Astrocyte (in vitro differentiated cells and primary cell): ENCODE measurements at regions not wholly inside any gene's neighbourhood (a gene's known extent, or its start where the extent isn't known, plus 50 kb on each side); places are given as distances from the start of the nearest gene placed in this dataset.
A peak's percentile ranks its signal among the peaks of the same experiment; 100 is the strongest.

Experiments used
- DNase-seq: peaks from one replicate; pipeline ENCODE4 v3.0.0-alpha.2; 2010; ENCODE audit warnings: low read depth
- FAIRE-seq: peaks from 2 replicates; lab custom pipeline; 2011; peaks lifted over from hg19 to GRCh38; lab: Jason Lieb, UNC
- H2AFZ ChIP-seq: 2 replicates; pipeline ENCODE4 v1.6.0; 2012; ENCODE audit warnings: low read depth, low read length, inconsistent platforms
- H3K27ac ChIP-seq: 2 replicates; pipeline ENCODE4 v1.5.1; 2011; ENCODE audit warnings: low read depth, low read length, inconsistent platforms
- H3K27me3 ChIP-seq: 2 replicates; pipeline ENCODE4 v1.6.0; 2011; ENCODE audit warnings: low read length, inconsistent platforms; ENCODE audit not compliant: insufficient read depth
- H3K36me3 ChIP-seq: 2 replicates; pipeline ENCODE4 v1.5.1; 2011; ENCODE audit warnings: low read length, inconsistent platforms; ENCODE audit not compliant: insufficient read depth
- H3K4me1 ChIP-seq: 2 replicates; pipeline ENCODE4 v1.5.1; 2011; ENCODE audit warnings: low read length, inconsistent platforms; ENCODE audit not compliant: insufficient read depth
- H3K4me2 ChIP-seq: 2 replicates; pipeline ENCODE4 v1.6.0; 2012; ENCODE audit warnings: low read length, inconsistent platforms
- H3K4me3 ChIP-seq: 2 replicates; pipeline ENCODE4 v1.5.1; 2011; ENCODE audit warnings: low read depth, mild to moderate bottlenecking, low read length, inconsistent platforms; ENCODE audit not compliant: insufficient read depth
- H3K79me2 ChIP-seq: 2 replicates; pipeline ENCODE4 v1.6.0; 2012; ENCODE audit warnings: mild to moderate bottlenecking, low read length, inconsistent platforms; ENCODE audit not compliant: insufficient read depth
- H3K9ac ChIP-seq: 2 replicates; pipeline ENCODE4 v1.6.0; 2012; ENCODE audit warnings: mild to moderate bottlenecking, low read length, inconsistent platforms
- H3K9me3 ChIP-seq: 2 replicates; pipeline ENCODE4 v1.5.1; 2012; ENCODE audit warnings: low read depth, mild to moderate bottlenecking, low read length, inconsistent platforms; ENCODE audit not compliant: insufficient read depth
- H4K20me1 ChIP-seq: 2 replicates; pipeline ENCODE4 v1.6.0; 2012; ENCODE audit warnings: low read length, inconsistent platforms; ENCODE audit not compliant: insufficient read depth
- H3K27ac Mint-ChIP-seq: one replicate; pipeline ENCODE4 v1.8.0; 2021; ENCODE audit warnings: mild to moderate bottlenecking, mixed read lengths; ENCODE audit not compliant: unreplicated experiment
- H3K27me3 Mint-ChIP-seq: one replicate; pipeline ENCODE4 v1.8.0; 2021; ENCODE audit warnings: low read depth, mixed read lengths; ENCODE audit not compliant: unreplicated experiment
- H3K36me3 Mint-ChIP-seq: one replicate; pipeline ENCODE4 v1.8.0; 2021; ENCODE audit warnings: low read depth, mixed read lengths; ENCODE audit not compliant: unreplicated experiment
- H3K4me1 Mint-ChIP-seq: one replicate; pipeline ENCODE4 v1.8.0; 2021; ENCODE audit warnings: low read depth, mixed read lengths; ENCODE audit not compliant: unreplicated experiment
- H3K4me3 Mint-ChIP-seq: one replicate; pipeline ENCODE4 v1.8.0; 2021; ENCODE audit warnings: mild to moderate bottlenecking, moderate library complexity, mixed read lengths; ENCODE audit not compliant: unreplicated experiment
- H3K9me3 Mint-ChIP-seq: one replicate; pipeline ENCODE4 v1.8.0; 2021; ENCODE audit warnings: mild to moderate bottlenecking, mixed read lengths; ENCODE audit not compliant: unreplicated experiment
- CTCF ChIP-seq: IDR thresholded peaks from 2 replicates; pipeline ENCODE4 v1.5.1; 2011; ENCODE audit warnings: low read depth, mild to moderate bottlenecking, inconsistent platforms, low read length, moderate library complexity; ENCODE audit not compliant: insufficient read depth
- EZH2 ChIP-seq: IDR thresholded peaks from 2 replicates; pipeline ENCODE4 v1.6.1; 2012; ENCODE audit warnings: mild to moderate bottlenecking, low read length, inconsistent platforms; ENCODE audit not compliant: insufficient read depth

GRCh38 chr2:48124592-48124991 is 189.9 kb upstream of the FOXN2 start:
- TF ChIP-seq EZH2, result no peak
- no peak for TF ChIP-seq CTCF
- no peak for FAIRE-seq

DNA sequence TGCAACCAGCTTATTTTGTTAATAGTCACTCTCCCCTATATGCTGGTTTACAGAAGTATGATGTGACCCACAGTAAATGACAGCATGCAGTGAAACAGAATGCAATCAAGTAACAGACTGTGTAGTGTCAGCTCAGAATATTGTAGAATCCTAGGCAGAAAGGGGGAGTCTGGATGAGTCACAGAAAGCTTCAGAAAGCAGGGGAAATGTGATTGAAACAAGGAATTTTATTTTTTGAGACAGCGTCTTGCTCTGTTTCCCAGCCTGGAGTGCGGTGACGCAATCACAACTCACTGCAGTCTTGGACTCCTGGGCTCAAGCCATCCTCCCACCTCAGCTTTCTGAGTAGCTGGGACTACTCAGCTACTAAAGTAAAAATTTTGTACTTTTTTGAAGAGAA is 188.3 kb upstream of the FOXN2 start:
- Histone ChIP-seq H3K4me2 (no peak overlapping the region), H3K36me3 (no peaks in the 10 kb centered on the region), H3K4me3 (no peak overlapping the region), H3K9me3 (no peaks in the 10 kb centered on the region), H4K20me1 (no peaks in the 10 kb centered on the region), H3K27ac (no peak overlapping the region), H3K4me1 (no peaks in the 10 kb centered on the region), H2AFZ (no peak overlapping the region), H3K9ac (no peak overlapping the region), H3K27me3 (no peaks in the 10 kb centered on the region), H3K79me2 (no peaks in the 10 kb centered on the region)
- Mint-ChIP-seq H3K27me3 (no peaks in the 10 kb centered on the region), H3K4me1 (no peaks in the 10 kb centered on the region), H3K9me3 (no peaks in the 10 kb centered on the region), H3K27ac (no peak overlapping the region), H3K4me3 (no peak overlapping the region), H3K36me3 (no peaks in the 10 kb centered on the region)
- TF ChIP-seq EZH2 (no peak), CTCF (no peak)
- FAIRE-seq (no peak), DNase-seq (peak; percentile 40)

More at GRCh38 chr2:48124592-48124991, 189.9 kb upstream of the FOXN2 start:
- H3K9ac ChIP-seq, result no peak overlapping the region
- H2AFZ ChIP-seq, result no peak overlapping the region
- H4K20me1 ChIP-seq, result no peaks in the 10 kb centered on the region
- H3K4me3 ChIP-seq, result no peak overlapping the region
- no peaks in the 10 kb centered on the region for H3K36me3 ChIP-seq
- no peaks in the 10 kb centered on the region for H3K4me1 Mint-ChIP-seq
- H3K4me1 ChIP-seq, result no peaks in the 10 kb centered on the region
- H3K27ac Mint-ChIP-seq, result no peak overlapping the region
- DNase-seq, result no peak
- H3K27ac ChIP-seq, result no peak overlapping the region
- no peaks in the 10 kb centered on the region for H3K27me3 Mint-ChIP-seq
- H3K4me3 Mint-ChIP-seq, result no peak overlapping the region
- no peaks in the 10 kb centered on the region for H3K9me3 ChIP-seq
- H3K36me3 Mint-ChIP-seq, result no peaks in the 10 kb centered on the region
- no peaks in the 10 kb centered on the region for H3K9me3 Mint-ChIP-seq
- H3K4me2 ChIP-seq, result no peak overlapping the region
- no peaks in the 10 kb centered on the region for H3K79me2 ChIP-seq
- no peaks in the 10 kb centered on the region for H3K27me3 ChIP-seq

DNA sequence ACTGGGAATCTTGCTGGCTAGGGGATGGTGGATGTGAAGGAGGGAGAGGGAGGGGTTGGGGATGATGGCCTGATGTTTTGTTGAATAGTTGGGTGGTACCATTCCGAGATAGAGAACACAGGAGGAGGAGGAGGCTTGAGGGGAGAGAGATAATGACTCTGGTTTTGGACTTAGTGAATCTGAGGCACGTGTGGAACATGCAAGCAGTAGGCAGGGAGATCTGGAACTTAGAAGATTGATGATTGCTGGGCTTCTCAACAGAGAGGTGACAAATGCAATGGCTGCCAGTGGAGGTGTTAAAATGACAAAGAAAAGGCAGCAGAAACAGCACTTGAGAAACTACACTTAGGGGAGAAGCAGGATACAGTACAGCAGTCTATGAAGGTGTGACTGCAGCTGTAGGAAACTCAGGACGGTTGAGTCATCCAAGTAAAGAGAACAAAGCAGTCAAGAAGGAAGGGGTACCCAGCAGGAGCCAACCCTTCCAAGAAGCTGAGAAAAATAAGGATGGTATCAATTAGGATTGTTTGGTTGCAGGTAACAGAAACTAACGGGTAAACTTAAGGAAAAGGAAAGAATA is 186.8 kb upstream of the FOXN2 start:
- no peaks in the 10 kb centered on the region for H3K27me3 Mint-ChIP-seq
- no peaks in the 10 kb centered on the region for H3K9me3 Mint-ChIP-seq

More for the DNA sequence above, 186.8 kb upstream of the FOXN2 start:
- Histone ChIP-seq H3K4me1 (no peaks in the 10 kb centered on the region), H3K9me3 (no peaks in the 10 kb centered on the region), H3K9ac (no peak overlapping the region), H3K4me2 (no peak overlapping the region), H4K20me1 (no peaks in the 10 kb centered on the region), H3K27ac (no peak overlapping the region), H3K4me3 (no peak overlapping the region), H3K36me3 (no peaks in the 10 kb centered on the region), H2AFZ (no peak overlapping the region), H3K79me2 (no peaks in the 10 kb centered on the region), H3K27me3 (no peaks in the 10 kb centered on the region)
- H3K36me3 Mint-ChIP-seq, result no peaks in the 10 kb centered on the region
- no peak overlapping the region for H3K27ac Mint-ChIP-seq
- FAIRE-seq, result no peak
- H3K4me3 Mint-ChIP-seq, result no peak overlapping the region
- no peaks in the 10 kb centered on the region for H3K4me1 Mint-ChIP-seq
- TF ChIP-seq EZH2, result no peak
- no peak for TF ChIP-seq CTCF
- no peak for DNase-seq
